Keratinocyte (primary cell): ENCODE measurements at regions not wholly inside any gene's neighbourhood (a gene's known extent, or its start where the extent isn't known, plus 50 kb on each side); places are given as distances from the start of the nearest gene placed in this dataset.

Source experiments
- CTCF ChIP-seq, 3 experiments: IDR thresholded peaks in 1 of 3; conservative IDR thresholded peaks in 1 of 3; optimal IDR thresholded peaks in 1 of 3; 2 replicates in 2 of 3; 3 replicates in 1 of 3; pipeline versions ENCODE3 to v1.5.1; 2011; ENCODE audit warnings: low read length in 3 of 3, mild to moderate bottlenecking in 3 of 3, moderate library complexity in 2 of 3, control low read depth in 1 of 3, inconsistent platforms in 1 of 3; ENCODE audit not compliant: insufficient read depth in 2 of 3; ENCODE audit errors: extremely low read depth in 1 of 3
- EZH2 ChIP-seq: IDR thresholded peaks from one replicate; pipeline ENCODE4 v1.6.1; 2012; ENCODE audit warnings: inconsistent platforms, mild to moderate bottlenecking, low read length, moderate library complexity

DNA sequence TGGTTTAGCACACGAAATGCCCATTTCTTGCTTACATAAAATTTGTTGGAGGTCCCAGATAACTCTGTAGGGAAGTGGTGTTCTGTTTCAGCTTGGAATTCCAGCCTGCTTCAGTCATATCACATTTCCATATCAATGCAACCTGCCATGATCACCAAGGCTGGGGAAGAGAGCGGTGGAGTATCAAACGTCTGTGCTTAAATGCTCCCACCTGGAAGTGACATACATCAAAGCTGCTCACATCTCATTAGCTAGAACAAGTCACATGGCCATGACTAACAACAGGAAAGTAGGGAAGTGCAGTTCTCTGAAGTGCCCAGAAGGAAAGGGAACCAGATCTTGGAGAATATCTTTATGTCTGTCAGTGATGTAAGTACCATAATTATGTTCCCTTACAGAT lies 130.2 kb upstream of the CFAP20DC start:
- no peak for TF ChIP-seq CTCF (optimal IDR thresholded peaks at IDR 0.05 in 1 of 3, IDR thresholded peaks at IDR 0.05 in 1 of 3, conservative IDR thresholded peaks at IDR 0.05 in 1 of 3; ENCODE audit: extremely low read depth in 1 of 3, insufficient read depth in 2 of 3, low read length in 3 of 3)
- TF ChIP-seq EZH2, result no peak
